SK-N-SH treated with all-trans-retinoic acid at 6 μM for 48 hours (cell line): ENCODE measurements at regions not wholly inside any gene's neighbourhood (a gene's known extent, or its start where the extent isn't known, plus 50 kb on each side); places are given as distances from the start of the nearest gene placed in this dataset.

ENCODE experiments used
- BACH2 ChIP-seq: fragments of 250-450 bp; sonication (Bioruptor Pico); IDR thresholded peaks from 2 replicates; pipeline ENCODE4 v1.9.0; 2021; ENCODE audit warnings: mild to moderate bottlenecking, borderline replicate concordance
- CREB5 ChIP-seq: fragments of 250-450 bp; sonication (Bioruptor Pico); IDR thresholded peaks from 2 replicates; pipeline ENCODE4 v1.5.1; 2020; ENCODE audit warnings: low read depth, mild to moderate bottlenecking, moderate library complexity
- RARB ChIP-seq: fragments of 250-450 bp; sonication (Bioruptor Pico); IDR thresholded peaks from 2 replicates; pipeline ENCODE4 v1.8.0; 2021; ENCODE audit warnings: mild to moderate bottlenecking, moderate library complexity
- TCF4 ChIP-seq: fragments of 250-450 bp; sonication (Bioruptor Pico); IDR thresholded peaks from 2 replicates; pipeline ENCODE4 v1.8.0; 2021; ENCODE audit warnings: mild to moderate bottlenecking, moderate library complexity, borderline replicate concordance
- ZFP3 ChIP-seq: fragments of 250-450 bp; sonication (Bioruptor Pico); IDR thresholded peaks from 2 replicates; pipeline ENCODE4 v1.5.0; 2020; ENCODE audit warnings: mild to moderate bottlenecking, moderate library complexity

GRCh38 chr3:162799910-162800309, 1303.3 kb downstream of the OTOL1 start:
- TF ChIP-seq CREB5 (CRISPR knock-in tag), result no peak
- no peak for TF ChIP-seq RARB (CRISPR knock-in tag)
- TF ChIP-seq TCF4 (CRISPR knock-in tag), result no peak
- TF ChIP-seq BACH2, result no peak
- no peak for TF ChIP-seq ZFP3 (CRISPR knock-in tag)
